ENCODE measurements at regions not wholly inside any gene's neighbourhood (a gene's known extent, or its start where the extent isn't known, plus 50 kb on each side); places are given as distances from the start of the nearest gene placed in this dataset.

DNA sequence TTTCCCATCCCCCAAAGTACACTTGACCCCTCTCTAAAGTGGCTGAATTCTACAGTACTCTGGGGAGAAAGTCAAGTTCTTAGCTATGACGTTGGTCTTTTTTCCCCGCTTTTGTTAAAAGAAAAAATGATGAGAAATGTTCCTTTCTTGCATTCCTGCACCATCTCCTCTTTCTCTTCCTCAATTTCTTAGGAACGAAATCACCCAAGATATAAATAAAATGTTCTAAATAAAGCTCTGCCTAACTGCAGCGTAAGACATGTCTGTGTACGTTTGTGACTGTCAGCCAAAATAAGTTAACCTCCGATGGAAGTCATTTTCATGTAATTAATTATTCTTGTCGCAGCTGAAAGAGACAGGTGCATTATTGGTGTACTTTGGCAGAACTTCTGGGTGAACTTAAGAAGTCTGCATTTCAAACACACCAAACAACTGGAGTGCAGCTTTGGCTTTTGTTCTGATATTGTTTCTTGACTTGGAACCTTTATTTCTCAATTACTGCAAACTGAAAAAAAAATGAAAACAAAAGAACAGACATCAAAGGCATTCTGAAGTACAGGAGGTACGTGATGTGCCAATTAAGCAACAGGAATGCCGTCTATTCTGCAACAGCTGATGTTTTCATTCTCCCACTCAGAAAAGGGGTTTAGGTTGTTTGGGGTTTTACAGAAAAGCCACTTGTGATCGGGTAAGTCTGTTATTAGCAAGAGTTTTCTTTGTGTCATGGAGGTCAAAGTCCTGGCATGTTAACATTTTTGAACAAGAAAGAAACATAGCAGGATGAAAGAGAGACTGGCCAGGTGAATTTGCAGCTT is 82.4 kb upstream of the SDK1 start:
- DNase-seq (ENCODE audit: extremely low read depth, low read depth) = no peak

- DNase-seq (ENCODE audit: extremely low read depth, low read depth) = no peak
Observed at GRCh38 chr7:3229904-3230470, 71.1 kb upstream of the SDK1 start.

DNA sequence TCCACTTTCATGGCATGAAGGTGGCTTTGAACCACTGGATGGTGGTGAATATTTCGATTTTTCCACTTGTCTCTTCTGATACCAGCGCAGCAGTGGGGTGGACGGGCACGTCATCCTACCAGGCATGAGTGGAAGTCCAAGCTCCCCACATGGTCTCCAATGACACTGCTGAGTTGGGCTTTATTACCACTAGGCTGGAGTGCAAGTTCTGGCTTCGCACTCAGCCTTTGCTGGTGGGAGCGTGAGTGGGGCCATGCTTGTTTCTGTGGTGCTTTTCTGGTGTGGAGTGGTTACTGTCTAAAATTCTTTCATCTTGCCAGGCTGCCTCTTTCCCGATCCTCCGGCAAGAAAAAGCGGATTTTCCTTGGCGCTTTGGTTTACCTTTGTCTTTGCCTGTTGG is 70.1 kb upstream of the SDK1 start:
- DNase-seq (ENCODE audit: extremely low read depth, low read depth) = no peak

DNA sequence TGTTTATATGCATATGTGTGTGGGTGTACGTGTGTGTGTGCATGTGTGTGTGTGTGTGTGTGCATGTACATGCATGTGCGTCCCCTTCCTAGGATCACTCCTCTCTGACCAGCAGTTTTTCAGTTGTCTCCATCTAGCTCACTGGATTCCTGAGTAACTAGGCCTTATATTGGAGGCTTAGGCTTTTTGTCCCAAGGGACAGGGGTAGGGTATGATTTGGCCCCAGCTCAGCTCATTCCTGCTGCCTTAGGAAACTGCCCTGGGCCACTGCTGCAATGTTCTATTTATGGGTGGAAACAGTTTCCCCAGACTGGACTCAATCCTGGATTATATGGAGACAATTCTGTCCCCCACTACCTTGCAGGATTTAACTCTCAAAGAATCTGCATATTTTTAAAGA is 68.8 kb upstream of the SDK1 start:
- no peak for DNase-seq (ENCODE audit: extremely low read depth, low read depth)

GRCh38 chr7:3233301-3233700 is 67.8 kb upstream of the SDK1 start:
- no peak for DNase-seq (ENCODE audit: extremely low read depth, low read depth)

- no peak for DNase-seq (ENCODE audit: extremely low read depth, low read depth)
Observed at GRCh38 chr7:3234051-3234450, 67.0 kb upstream of the SDK1 start.

- no peak for DNase-seq (ENCODE audit: extremely low read depth, low read depth)
Observed at GRCh38 chr7:3234851-3235250, 66.2 kb upstream of the SDK1 start.

GRCh38 chr7:3235322-3235721 is 65.7 kb upstream of the SDK1 start:
- DNase-seq (ENCODE audit: extremely low read depth, low read depth) = no peak

GRCh38 chr7:3236268-3236667 is 64.8 kb upstream of the SDK1 start:
- no peak for DNase-seq (ENCODE audit: extremely low read depth, low read depth)

DNA sequence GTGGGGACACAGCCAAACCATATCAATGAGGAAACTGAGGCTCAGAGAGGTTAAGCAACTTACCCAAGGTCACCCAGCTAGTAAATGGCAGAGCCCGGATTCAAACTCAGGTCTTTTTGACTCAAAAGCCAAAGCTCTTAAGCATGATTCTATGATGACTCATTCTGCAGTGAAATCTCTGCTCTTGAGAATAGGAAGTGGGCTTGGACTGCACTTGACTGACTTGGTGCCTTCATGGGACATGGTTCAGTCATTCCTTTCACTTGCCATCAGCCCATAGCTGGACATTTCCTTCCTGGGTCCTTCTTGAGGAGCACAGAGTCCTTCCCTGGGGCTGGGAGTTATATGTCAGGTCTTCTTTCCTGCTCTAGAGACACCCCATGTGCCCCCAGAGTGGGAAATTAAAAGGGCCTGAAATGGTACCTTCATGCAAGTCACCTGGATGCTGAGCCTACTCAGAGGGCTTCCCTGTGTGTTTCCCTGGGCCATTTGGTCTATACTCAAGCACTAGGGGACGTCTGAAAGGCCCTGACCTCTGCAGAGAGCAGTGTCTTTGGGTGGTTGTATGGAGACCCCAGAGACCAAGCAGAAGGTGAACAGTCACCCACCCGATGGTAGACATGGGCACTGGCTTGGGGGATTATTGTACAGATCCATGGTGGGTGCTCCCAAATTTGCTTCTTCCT is 62.4 kb upstream of the SDK1 start:
- no peak for DNase-seq (ENCODE audit: extremely low read depth, low read depth)

GRCh38 chr7:3239291-3239691 is 61.8 kb upstream of the SDK1 start:
- no peak for DNase-seq (ENCODE audit: extremely low read depth, low read depth)

DNA sequence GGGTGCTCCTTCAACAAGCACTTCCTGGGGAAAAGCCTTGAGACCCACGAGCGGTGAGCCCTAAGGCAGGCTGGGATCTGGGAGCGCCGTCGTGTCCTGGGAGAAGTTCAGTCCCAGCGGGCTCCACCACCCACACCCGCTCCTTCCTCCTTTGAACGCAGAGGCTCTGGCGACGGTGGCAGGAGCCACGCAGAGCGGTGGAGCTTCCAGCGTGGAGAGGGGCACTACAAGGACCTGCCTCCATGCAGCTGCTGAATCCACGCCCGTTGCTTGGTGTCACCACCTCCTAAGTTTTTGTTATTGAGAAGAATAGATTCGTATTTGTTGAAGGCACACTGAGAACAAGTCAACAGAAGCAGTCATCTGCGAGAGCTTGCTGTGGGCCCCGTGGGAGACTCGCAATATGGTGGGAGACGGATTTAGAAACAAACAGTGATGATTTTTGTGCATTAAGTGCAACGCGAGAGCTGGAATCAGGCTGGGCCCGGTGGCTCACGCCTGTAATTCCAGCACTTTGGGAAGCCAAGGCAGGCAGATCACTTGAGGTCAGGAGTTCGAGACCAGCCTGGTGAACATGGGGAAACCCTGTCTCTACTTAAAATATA is 60.1 kb upstream of the SDK1 start:
- DNase-seq (ENCODE audit: extremely low read depth, low read depth) = no peak

DNA sequence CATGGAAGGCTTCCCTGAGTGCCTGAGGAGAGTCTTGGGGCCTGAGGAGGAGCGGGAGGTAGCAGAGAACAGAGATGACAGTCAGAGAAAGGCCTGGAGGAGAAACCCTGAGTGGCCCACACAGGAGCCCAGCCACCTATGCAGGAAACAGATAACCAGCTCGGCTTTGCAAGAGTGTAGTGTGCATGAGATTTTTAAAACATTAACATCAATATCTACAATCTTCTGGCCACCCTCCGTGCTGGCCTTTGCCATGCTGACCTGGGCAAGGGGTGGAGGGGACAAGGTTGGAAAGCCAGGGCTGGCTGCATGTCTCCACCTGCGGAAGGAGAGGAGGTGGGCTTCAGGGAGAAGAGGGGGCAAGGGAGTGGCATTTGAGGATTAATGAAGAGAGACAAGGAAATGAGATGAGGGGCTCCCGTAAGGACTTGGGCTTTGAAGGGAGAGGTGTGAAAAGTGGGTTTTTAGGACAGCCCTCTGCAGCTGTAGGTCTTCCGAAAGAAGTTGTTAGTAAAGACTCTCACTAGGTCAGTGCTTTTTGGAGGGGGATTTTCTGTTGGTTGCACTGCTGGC is 59.3 kb upstream of the SDK1 start:
- DNase-seq (ENCODE audit: extremely low read depth, low read depth) = no peak

GRCh38 chr7:3242398-3242972 is 58.6 kb upstream of the SDK1 start:
- DNase-seq (ENCODE audit: extremely low read depth, low read depth) = no peak

GRCh38 chr7:3243256-3243655 is 57.8 kb upstream of the SDK1 start:
- no peak for DNase-seq (ENCODE audit: extremely low read depth, low read depth)

- DNase-seq (ENCODE audit: extremely low read depth, low read depth) = no peak
Observed at GRCh38 chr7:3243680-3244079, 57.4 kb upstream of the SDK1 start.

DNA sequence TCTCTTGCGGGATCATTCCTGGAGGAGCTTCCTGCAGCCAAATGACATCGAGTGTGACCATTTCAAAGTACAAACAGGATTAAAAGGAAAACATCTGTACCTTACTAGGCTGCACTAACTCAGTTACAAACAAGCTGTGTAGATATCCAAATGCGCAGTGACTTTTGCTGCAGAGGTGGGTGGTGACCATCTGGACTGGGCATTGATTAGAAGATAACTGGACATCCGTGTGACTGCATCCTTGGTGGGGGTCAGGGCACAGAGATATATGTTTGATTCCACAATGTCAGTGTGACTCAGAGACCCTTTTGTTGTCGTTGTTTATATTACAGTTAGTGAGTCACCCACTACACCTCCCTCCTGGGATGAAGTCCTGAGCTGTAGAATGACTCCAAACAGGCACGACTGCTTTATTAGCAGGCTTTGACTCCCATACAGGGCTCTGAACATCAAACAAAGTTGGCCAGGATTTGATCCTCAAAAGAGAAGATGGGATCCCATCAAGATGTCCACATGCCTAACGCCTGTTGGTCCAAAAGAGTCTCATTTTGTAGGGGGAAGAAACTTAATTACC is 56.7 kb upstream of the SDK1 start:
- no peak for DNase-seq (ENCODE audit: extremely low read depth, low read depth)

DNA sequence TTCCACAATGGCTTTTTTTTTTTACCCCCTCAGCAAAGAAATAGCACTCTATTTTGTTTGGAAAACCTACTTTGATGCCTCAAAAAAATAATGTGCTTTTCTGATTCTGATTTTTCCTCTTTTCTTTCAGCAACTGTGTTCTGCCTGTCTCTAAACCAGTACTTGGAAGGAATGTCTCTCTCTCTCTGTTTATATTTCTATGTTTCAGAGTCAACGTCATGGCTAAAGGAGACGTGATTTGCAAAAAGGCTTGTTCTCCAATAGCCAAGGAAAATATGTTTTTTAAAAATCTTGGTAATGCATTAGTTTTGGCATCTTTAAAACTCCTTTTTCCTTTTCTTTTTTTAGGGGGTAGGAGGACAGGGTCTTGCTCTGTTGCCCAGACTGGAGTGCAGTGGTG is 56.0 kb upstream of the SDK1 start:
- DNase-seq (ENCODE audit: extremely low read depth, low read depth) = no peak

GRCh38 chr7:3245721-3246120 is 55.3 kb upstream of the SDK1 start:
- no peak for DNase-seq (ENCODE audit: extremely low read depth, low read depth)

- DNase-seq (ENCODE audit: extremely low read depth, low read depth) = no peak
Observed at GRCh38 chr7:3246127-3246526, 54.9 kb upstream of the SDK1 start.

DNA sequence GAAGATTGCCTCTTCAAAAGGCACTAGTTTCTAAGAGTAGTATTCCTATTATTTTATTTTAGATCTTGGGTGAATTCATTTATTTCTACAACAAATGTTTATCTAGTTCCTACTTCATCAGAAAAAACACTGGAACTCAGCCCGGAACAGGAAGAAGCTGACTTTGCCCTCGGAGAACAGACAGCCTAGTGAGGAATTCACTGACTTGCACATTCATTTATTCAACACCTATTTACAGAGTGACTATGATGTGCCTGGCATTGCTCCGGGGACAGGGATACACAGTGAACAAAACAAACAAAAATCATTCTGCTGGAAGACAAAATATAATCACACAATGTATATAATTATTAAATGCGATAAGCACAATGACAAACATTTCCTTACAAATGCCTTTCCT is 54.4 kb upstream of the SDK1 start:
- no peak for DNase-seq (ENCODE audit: extremely low read depth, low read depth)

All from NCI-H460 (cell line).